ENCODE measurements at regions not wholly inside any gene's neighbourhood (a gene's known extent, or its start where the extent isn't known, plus 50 kb on each side); places are given as distances from the start of the nearest gene placed in this dataset.
"Not testable (repeated sequence)": the region's sequence is repeated elsewhere in the genome, so short reads cannot be mapped to it uniquely, and the experiment has no call there.

DNA sequence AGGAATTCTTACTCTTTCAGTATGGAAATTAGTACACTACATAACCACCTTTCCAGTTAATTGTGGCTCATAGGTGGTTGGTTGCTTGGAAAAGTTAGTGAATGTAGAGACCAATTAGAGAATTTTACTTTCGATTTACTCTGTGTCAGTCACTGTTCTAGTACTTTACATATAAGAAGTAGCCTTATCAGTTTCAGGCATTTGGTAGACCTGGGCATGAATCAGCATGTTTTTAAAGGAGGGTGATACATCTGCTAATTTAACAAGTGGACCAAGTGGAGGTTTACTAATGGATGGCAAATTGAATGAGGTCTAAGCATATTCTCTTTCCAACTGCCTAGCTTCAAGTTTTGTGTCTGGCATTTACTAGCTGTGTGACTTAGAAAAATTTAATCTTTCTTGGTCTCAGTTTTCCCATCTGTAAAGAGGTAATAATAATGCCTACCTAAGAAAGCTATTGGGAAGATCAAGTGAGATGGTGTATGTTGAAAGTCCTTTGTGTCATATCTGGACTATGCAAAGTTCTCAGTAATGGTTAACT is 1158.6 kb downstream of the PLA2G4A start:
- no peak for DNase-seq

DNA sequence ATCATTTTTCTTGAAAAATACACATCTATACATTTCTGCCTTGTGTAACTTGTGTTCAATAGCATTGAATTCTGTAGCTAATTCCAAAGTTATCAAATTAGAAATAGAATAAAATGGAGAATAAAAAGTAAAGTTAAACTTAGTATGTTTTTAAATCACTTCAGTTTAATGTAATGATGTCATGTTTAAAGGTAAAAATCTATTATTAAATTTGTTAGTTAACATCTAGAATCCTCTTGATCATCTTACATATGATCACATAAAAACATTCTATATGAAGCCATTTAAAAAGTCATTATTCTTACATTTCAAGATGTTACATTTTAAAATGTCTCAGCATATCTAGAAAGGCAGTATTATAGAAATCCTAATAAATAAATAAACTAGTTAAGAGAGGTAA is 1163.2 kb downstream of the PLA2G4A start:
- DNase-seq, result no peak

DNA sequence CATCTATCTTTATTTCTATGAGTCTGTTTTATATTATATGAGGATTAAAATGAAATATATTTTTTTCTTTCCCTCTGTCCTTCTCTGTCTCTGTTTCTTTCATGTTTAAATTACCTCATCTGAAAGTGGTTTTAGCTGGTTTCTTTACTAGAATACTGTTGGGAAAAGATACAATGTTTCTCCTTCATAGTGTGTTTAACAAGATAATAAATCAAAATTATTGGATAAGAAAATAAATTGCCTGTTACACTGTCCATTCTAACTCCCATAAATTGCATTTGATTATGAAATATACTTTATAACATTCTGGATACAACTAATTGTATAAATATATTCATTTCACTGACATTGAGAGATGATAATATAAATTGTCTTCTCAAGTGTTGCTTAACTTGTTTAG is 1168.0 kb downstream of the PLA2G4A start:
- no peak for DNase-seq

- no peak for DNase-seq
These were observed 1171.2 kb downstream of the PLA2G4A start for GRCh38 chr1:187999973-188000372.

DNA sequence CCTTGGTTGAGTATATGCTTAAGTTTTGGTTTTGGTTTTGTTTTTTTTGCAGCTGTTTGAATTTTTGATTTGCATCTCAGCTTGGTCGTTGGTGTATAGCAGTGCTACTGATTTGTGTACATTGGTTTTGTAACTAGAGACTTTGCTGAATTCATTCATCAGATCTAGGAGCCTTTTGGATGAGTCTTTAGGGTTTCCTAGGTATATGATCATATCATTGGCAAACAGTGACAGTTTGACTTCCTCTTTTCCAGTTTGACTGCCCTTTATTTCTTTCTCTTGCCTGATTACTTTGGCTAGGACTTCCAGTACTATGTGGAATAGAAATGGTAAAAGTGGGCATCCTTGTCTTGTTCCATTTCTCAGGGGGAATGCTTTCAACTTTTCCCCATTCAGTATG is 1174.9 kb downstream of the PLA2G4A start:
- not testable (repeated sequence) for DNase-seq

GRCh38 chr1:188004849-188005248 is 1176.1 kb downstream of the PLA2G4A start:
- DNase-seq, result no peak

DNA sequence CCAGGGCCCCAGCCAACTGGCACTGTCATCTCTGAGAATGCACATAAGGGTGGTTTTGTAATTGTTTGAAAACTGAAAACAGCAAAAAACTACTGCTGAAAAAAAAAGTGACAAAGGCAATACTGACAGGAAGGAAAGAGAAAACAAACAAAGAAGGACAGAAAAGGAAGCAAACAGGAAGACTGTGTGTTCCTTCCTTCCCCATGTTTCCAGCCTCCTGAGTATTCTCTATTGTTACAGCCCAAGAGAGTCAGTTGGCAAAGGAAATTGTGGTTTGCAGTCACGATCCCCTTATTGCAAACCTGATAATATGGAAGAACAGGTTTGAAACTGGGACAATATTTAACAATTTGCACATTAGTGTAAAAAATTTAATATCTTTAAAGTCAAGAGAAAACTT is 1177.6 kb downstream of the PLA2G4A start:
- DNase-seq, result no peak

GRCh38 chr1:188013222-188013849 is 1184.6 kb downstream of the PLA2G4A start:
- not testable (repeated sequence) for DNase-seq

- no peak for DNase-seq
These were observed 1189.2 kb downstream of the PLA2G4A start for GRCh38 chr1:188017921-188018320.

DNA sequence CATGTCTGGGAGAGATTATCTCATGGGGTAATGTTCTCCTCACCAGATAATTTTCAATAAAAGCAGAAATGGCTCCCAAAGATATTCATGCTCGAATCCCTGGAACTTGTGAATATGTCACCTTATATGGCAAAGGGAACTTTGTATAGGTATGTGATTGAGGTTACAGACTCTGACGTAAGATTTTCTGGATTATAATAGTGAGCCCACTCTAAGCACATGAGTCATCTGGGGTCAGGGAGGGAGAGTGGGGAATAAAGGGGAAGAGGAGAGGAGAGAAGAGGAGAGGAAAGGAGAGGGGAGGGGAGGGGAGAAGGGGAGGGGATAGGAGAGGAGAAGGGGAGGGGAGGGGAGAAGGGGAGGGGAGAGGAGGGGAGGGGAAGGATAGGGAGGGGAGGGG is 1193.9 kb downstream of the PLA2G4A start:
- DNase-seq, result no peak

DNA sequence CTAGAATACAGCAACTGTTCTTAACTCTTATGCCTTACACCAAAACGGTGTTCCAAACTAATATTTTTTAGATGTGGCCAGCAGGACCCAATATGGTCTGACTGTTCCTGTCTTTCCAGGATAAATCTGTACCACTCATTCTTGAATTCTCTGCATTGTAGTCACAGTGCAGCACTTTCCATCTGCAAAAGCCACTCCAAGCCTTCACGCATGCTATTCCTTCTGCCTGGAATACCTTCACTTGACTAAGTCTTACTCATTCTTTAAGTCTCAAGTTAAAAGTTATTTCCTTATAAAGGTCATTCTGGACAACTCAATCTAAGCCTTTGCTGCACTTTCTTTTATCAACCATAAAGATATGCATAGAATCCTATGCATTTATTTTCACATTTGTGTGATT is 1194.5 kb downstream of the PLA2G4A start:
- no peak for DNase-seq

DNA sequence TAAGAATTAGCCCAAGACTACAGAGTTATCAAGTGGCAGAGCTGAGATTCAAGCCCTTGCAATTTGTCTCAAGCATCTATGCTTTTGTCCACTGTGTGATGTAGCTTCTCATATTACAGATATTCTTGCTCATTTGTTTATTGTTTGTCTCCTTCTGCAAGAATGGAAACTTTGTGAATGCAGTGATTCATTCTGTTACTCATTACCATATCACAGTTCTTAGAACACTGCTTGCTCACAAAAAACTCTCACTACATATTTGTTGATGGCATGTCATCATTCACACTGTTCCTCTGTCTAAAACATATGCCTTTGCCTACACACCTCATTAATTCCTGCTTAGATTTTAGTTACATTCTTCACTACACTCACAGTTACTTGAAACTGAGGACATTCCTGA is 1198.9 kb downstream of the PLA2G4A start:
- DNase-seq, result no peak

DNA sequence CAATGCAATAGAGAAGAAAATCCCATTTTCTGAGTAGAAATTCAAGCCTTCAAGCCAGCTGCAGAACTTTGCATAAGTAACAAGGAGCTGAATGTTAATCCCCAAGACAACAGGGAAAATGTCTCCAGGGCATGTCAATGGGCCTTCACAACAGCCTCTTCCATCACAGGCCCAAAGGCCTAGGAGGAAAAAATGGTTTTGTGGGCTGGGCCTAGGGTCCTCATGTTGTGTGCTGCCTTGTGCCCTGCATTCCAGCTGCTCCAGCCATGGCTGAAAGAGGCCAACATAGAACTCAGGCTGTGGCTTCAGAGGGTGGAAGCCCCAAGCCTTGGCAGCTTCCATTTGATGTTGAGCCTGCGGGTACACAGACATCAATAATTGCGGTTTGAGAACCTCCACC is 1208.8 kb downstream of the PLA2G4A start:
- not testable (repeated sequence) for DNase-seq

- DNase-seq, result no peak
These were observed 1214.9 kb downstream of the PLA2G4A start for GRCh38 chr1:188043536-188044245.

DNA sequence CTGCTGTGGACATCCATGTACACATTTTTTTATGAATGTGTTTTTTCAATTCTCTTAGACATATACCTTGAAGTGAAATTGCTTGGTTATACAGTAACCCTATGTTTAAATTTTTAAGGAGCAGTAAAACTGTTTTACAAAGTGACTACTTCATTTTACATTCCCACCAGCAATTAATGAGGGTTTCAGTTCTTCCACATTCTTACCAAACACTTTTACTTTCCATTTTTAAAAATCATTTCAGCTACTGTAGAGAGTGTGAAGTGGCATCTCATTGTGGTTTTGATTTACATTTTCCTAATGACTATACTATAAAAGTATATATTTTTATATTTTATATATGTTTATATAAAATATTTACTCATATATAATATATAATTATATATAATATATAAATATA is 1221.5 kb downstream of the PLA2G4A start:
- DNase-seq, result no peak

- DNase-seq, result no peak
These were observed 1227.3 kb downstream of the PLA2G4A start for GRCh38 chr1:188056011-188056410.

- no peak for DNase-seq
These were observed 1230.1 kb downstream of the PLA2G4A start for GRCh38 chr1:188058801-188059200.

DNA sequence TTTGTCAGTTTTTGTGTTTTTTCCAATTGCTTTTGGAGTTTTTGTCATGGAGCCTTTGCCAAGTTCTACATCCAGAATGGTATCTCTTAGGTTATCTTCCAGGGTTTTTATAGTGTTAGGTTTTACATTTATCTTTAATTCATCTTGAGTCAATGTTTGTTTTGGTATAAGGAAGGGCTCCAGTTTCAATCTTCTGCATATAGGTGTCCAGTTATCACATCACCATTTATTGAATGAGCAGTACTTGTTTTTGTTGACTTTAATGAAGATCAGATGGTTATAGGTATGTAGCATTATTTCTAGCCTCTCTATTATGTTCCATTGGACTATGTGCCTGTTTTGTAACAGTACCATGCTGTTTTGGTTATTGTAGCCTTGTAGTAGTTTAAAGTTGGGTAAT is 1233.1 kb downstream of the PLA2G4A start:
- no peak for DNase-seq

DNA sequence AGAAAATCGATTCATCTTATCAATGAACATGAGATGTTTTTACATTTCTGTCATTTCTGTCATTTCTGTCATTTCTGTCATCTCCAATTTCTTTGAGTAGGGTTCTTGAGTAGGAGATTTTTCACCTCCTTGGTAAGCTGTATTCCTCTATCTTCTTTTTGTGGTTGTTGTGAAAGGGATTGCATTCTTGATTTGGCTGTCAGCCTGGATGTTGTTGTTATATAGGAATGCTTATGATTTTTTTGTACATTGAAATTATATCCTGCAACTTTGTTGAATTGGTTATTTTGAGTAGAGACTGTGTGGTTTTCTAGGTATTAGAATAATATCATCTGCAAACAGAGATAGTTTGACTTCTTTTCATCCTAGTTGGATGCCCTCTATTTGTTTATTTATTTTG is 1233.7 kb downstream of the PLA2G4A start:
- DNase-seq, result no peak

GRCh38 chr1:188065917-188066316 is 1237.2 kb downstream of the PLA2G4A start:
- DNase-seq, result no peak

- DNase-seq, result no peak
These were observed 1242.1 kb downstream of the PLA2G4A start for GRCh38 chr1:188070848-188071247.

- DNase-seq, result no peak
These were observed 1260.3 kb downstream of the PLA2G4A start for GRCh38 chr1:188089015-188089414.

GRCh38 chr1:188089461-188089860 is 1260.7 kb downstream of the PLA2G4A start:
- no peak for DNase-seq

DNA sequence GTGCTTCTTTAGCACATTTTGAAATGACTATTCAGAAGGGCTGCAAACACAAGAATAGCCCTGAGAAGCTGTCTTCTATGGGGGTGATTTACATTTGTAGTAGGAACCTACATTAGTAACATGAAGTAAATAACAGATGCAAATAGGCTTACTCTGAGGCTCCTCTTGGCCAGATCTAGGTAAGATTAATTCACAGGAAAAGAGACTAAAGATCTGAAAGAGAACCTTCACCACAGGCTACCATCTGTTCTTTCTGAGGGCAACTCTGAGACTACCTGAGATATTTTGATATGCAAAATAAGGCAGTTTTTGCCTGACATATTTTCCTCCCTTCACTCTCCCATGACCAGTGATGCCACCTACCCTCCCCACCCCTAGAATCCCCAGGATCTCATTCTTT is 1267.8 kb downstream of the PLA2G4A start:
- DNase-seq, result no peak

GRCh38 chr1:188117436-188117835 is 1288.7 kb downstream of the PLA2G4A start:
- DNase-seq, result no peak

Data from bone marrow (tissue), 2 donors.